ENCODE measurements at regions not wholly inside any gene's neighbourhood (a gene's known extent, or its start where the extent isn't known, plus 50 kb on each side); places are given as distances from the start of the nearest gene placed in this dataset.

- TF ChIP-seq TAF1 (IDR thresholded peaks at IDR 0.05; ENCODE audit: low read depth) = no peak
- TF ChIP-seq RAD21 (IDR thresholded peaks at IDR 0.05; ENCODE audit: low read depth) = no peak
- no peak for TF ChIP-seq CEBPB (IDR thresholded peaks at IDR 0.05)
- no peak for TF ChIP-seq CREB1 (IDR thresholded peaks at IDR 0.05; ENCODE audit: low read depth)
- TF ChIP-seq NFIC (IDR thresholded peaks at IDR 0.05) = no peak
- TF ChIP-seq EP300 (IDR thresholded peaks at IDR 0.05; ENCODE audit: borderline replicate concordance) = no peak
- no peak for TF ChIP-seq FOXM1 (IDR thresholded peaks at IDR 0.05; ENCODE audit: borderline replicate concordance, low read depth)
- TF ChIP-seq MAX (IDR thresholded peaks at IDR 0.05) = no peak
- TF ChIP-seq TCF12 (IDR thresholded peaks at IDR 0.05; ENCODE audit: low read depth) = no peak
- TF ChIP-seq REST (IDR thresholded peaks at IDR 0.05; ENCODE audit: low read depth) = no peak
These were observed 79.3 kb upstream of the TCF12 start for GRCh38 chr15:56839099-56839498.
